ENCODE measurements at regions not wholly inside any gene's neighbourhood (a gene's known extent, or its start where the extent isn't known, plus 50 kb on each side); places are given as distances from the start of the nearest gene placed in this dataset.

GRCh38 chr7:95662987-95663386, 66.7 kb upstream of the PDK4 start:
- DNase-seq, result no peak

- DNase-seq, result no peak
These were observed 63.7 kb upstream of the PDK4 start for GRCh38 chr7:95660023-95660434.

- no peak for DNase-seq
These were observed 62.4 kb upstream of the PDK4 start for GRCh38 chr7:95658676-95659075.

GRCh38 chr7:95649546-95649945, 53.2 kb upstream of the PDK4 start:
- DNase-seq, result no peak

GRCh38 chr7:95646350-95646749, 50.0 kb upstream of the PDK4 start:
- no peak for DNase-seq

All from femur (tissue), 1 donor.